NCI-H146 (cell line): ENCODE measurements at regions not wholly inside any gene's neighbourhood (a gene's known extent, or its start where the extent isn't known, plus 50 kb on each side); places are given as distances from the start of the nearest gene placed in this dataset.

Source experiments
- DNase-seq: peaks from one replicate; lab custom pipeline; 2025; lab: John Stamatoyannopoulos, UW

- DNase-seq = no peak
These were observed 1308.8 kb downstream of the FAM181B start for GRCh38 chr11:81424822-81425221.

GRCh38 chr11:81422402-81422801 lies 1311.3 kb downstream of the FAM181B start:
- DNase-seq = no peak

GRCh38 chr11:81421251-81421860 lies 1312.3 kb downstream of the FAM181B start:
- DNase-seq = no peak

- no peak for DNase-seq
These were observed 1312.9 kb downstream of the FAM181B start for GRCh38 chr11:81420668-81421250.

- DNase-seq = no peak
These were observed 1336.3 kb downstream of the FAM181B start for GRCh38 chr11:81397316-81397715.

- no peak for DNase-seq
These were observed 1339.4 kb downstream of the FAM181B start for GRCh38 chr11:81394311-81394710.

GRCh38 chr11:81388326-81388725 lies 1345.3 kb downstream of the FAM181B start:
- no peak for DNase-seq

- no peak for DNase-seq
These were observed 1353.3 kb downstream of the FAM181B start for GRCh38 chr11:81380395-81380794.

- DNase-seq = no peak
These were observed 1356.2 kb downstream of the FAM181B start for GRCh38 chr11:81377418-81377817.

GRCh38 chr11:81373986-81374385 lies 1359.7 kb downstream of the FAM181B start:
- no peak for DNase-seq

- DNase-seq = no peak
These were observed 1365.5 kb downstream of the FAM181B start for GRCh38 chr11:81368192-81368591.

GRCh38 chr11:81365496-81365895 lies 1368.2 kb downstream of the FAM181B start:
- no peak for DNase-seq

GRCh38 chr11:81359476-81359875 lies 1374.2 kb downstream of the FAM181B start:
- no peak for DNase-seq

- DNase-seq = no peak
These were observed 1388.1 kb downstream of the FAM181B start for GRCh38 chr11:81345609-81346008.

GRCh38 chr11:81342966-81343365 lies 1390.7 kb downstream of the FAM181B start:
- DNase-seq = no peak

GRCh38 chr11:81340225-81340624 lies 1393.4 kb downstream of the FAM181B start:
- no peak for DNase-seq

- no peak for DNase-seq
These were observed 1394.1 kb downstream of the FAM181B start for GRCh38 chr11:81339521-81339920.

GRCh38 chr11:81337756-81338155 lies 1395.9 kb downstream of the FAM181B start:
- DNase-seq = no peak

GRCh38 chr11:81332276-81332675 lies 1401.4 kb downstream of the FAM181B start:
- DNase-seq = no peak

- DNase-seq = no peak
These were observed 1401.9 kb downstream of the FAM181B start for GRCh38 chr11:81331611-81332235.

- no peak for DNase-seq
These were observed 1402.6 kb downstream of the FAM181B start for GRCh38 chr11:81331088-81331487.

- no peak for DNase-seq
These were observed 1430.5 kb downstream of the FAM181B start for GRCh38 chr11:81303038-81303664.

GRCh38 chr11:81301166-81301830 lies 1432.4 kb downstream of the FAM181B start:
- DNase-seq = no peak
